K562 (cell line): ENCODE measurements at regions not wholly inside any gene's neighbourhood (a gene's known extent, or its start where the extent isn't known, plus 50 kb on each side); places are given as distances from the start of the nearest gene placed in this dataset.

Source experiments
- ATAC-seq: fragments of 200-7000 bp; cut with Tn5 transposase; 3 replicates; pipeline ENCODE4 v1.9.1; 2020; ENCODE audit warnings: moderate library complexity
- BruUV-seq: library from RNA; stranded (reverse); fragments of 400-500 nt; replicated peaks from 2 replicates; lab custom pipeline; 2021; lab: Mats Ljungman, UMichigan
- CTCF ChIA-PET: fragments of 300-600 bp; formaldehyde crosslinking; extraction: SDS; loops from one replicate; lab custom pipeline; 2021; ENCODE audit warnings: low intra/inter-chr PET ratio; lab: Yijun Ruan, JAX
- POLR2A ChIA-PET: fragments of 300-600, 350-650 bp; sonication (Branson Sonifier 250); formaldehyde crosslinking; extraction: SDS; loops from one replicate; lab custom pipeline; 2021; ENCODE audit warnings: antibody characterized with exemption, inconsistent platforms; lab: Yijun Ruan, JAX
- DNase-seq, 4 experiments: peaks; one replicate each; pipeline versions ENCODE4 v3.0.0 to v3.0.0-alpha.2; 2011 to 2018; ENCODE audit warnings: low spot score in 3 of 4, mixed read lengths in 3 of 4; ENCODE audit errors: extremely low read depth in 1 of 4
- FAIRE-seq: peaks from 2 replicates; lab custom pipeline; 2011; peaks lifted over from hg19 to GRCh38; lab: Jason Lieb, UNC
- H2AFZ ChIP-seq: 2 replicates; pipeline ENCODE4 v1.6.0; 2011; ENCODE audit warnings: low read depth, low read length, control low read depth, inconsistent platforms
- H3K27ac ChIP-seq: fragments of 200-600 bp; 3 replicates; pipeline ENCODE4 v1.8.0; 2011; ENCODE audit warnings: low read depth, mild to moderate bottlenecking, control low read depth, inconsistent platforms, low read length, moderate library complexity, mixed read lengths; ENCODE audit errors: extremely low read depth
- H3K27me3 ChIP-seq, 2 experiments: fragments of 300-600 bp in 1 of 2; 2 replicates in 1 of 2; 3 replicates in 1 of 2; pipeline versions ENCODE4 v1.6.0 to v1.8.0; 2011; ENCODE audit warnings: inconsistent platforms in 2 of 2, low read length in 2 of 2, mild to moderate bottlenecking in 1 of 2, mixed read lengths in 1 of 2, moderate library complexity in 1 of 2; ENCODE audit not compliant: control insufficient read depth in 2 of 2, insufficient read depth in 2 of 2
- H3K36me3 ChIP-seq: fragments of 300-600 bp; 3 replicates; pipeline ENCODE4 v1.8.0; 2011; ENCODE audit warnings: mild to moderate bottlenecking, low read length, inconsistent platforms; ENCODE audit not compliant: control insufficient read depth, insufficient read depth
- H3K4me1 ChIP-seq, 2 experiments: fragments of 200-600 bp in 1 of 2; replicated peaks in 1 of 2; 2 replicates in 1 of 2; 3 replicates in 1 of 2; pipeline versions ENCODE4 v1.5.1 to v1.8.0; 2011; ENCODE audit warnings: inconsistent platforms in 2 of 2, low read length in 2 of 2, mild to moderate bottlenecking in 1 of 2, mixed read lengths in 1 of 2, moderate library complexity in 1 of 2; ENCODE audit not compliant: control insufficient read depth in 2 of 2, insufficient read depth in 2 of 2
- H3K4me2 ChIP-seq: 2 replicates; pipeline ENCODE4 v1.6.1; 2011; ENCODE audit warnings: low read length, control low read depth, inconsistent platforms, mixed read lengths; ENCODE audit not compliant: insufficient read depth
- H3K4me3 ChIP-seq: fragments of 200-600 bp; sonication (generic), shearing (Covaris generic); 2 replicates; pipeline ENCODE4 v1.5.1; 2016; ENCODE audit warnings: control low read depth, inconsistent platforms
- H3K79me2 ChIP-seq: fragments of 200-600 bp; 3 replicates; pipeline ENCODE4 v1.8.0; 2011; ENCODE audit warnings: low read length, inconsistent platforms; ENCODE audit not compliant: control insufficient read depth, insufficient read depth
- H3K9ac ChIP-seq, 2 experiments: 2 replicates each; pipeline versions ENCODE4 v1.6.0 to v1.6.1; 2011; ENCODE audit warnings: low read depth in 2 of 2, low read length in 2 of 2, control low read depth in 1 of 2, inconsistent platforms in 1 of 2, mild to moderate bottlenecking in 1 of 2, mixed read lengths in 1 of 2; ENCODE audit not compliant: insufficient read depth in 1 of 2
- H3K9me1 ChIP-seq: one replicate; pipeline ENCODE4 v1.6.0; 2011; ENCODE audit warnings: inconsistent platforms, mild to moderate bottlenecking, low read length, moderate library complexity; ENCODE audit not compliant: control insufficient read depth, insufficient read depth
- H3K9me3 ChIP-seq: replicated peaks from 2 replicates; pipeline ENCODE4 v1.5.1; 2011; ENCODE audit warnings: low read depth, low read length, inconsistent platforms; ENCODE audit not compliant: control insufficient read depth, insufficient read depth
- H4K20me1 ChIP-seq: replicated peaks from 2 replicates; pipeline ENCODE4 v1.6.1; 2011; ENCODE audit warnings: low read length, inconsistent platforms, mixed read lengths; ENCODE audit not compliant: control insufficient read depth, insufficient read depth
- ATF1 ChIP-seq, 2 experiments: fragments of 450-650 bp in 1 of 2; IDR thresholded peaks; 2 replicates each; pipeline ENCODE4 v1.6.1; 2016; ENCODE audit warnings: missing compliant biosample characterization in 1 of 2, missing genetic modification characterization in 1 of 2
- CBFB ChIP-seq: sonication (generic); formaldehyde crosslinking; IDR thresholded peaks from 2 replicates; pipeline ENCODE4 v1.4.0; 2020; ENCODE audit warnings: mild to moderate bottlenecking, missing genetic modification reagents
- E2F3 ChIP-seq: fragments of 250-450 bp; sonication (Bioruptor Pico); IDR thresholded peaks from 2 replicates; pipeline ENCODE4 v1.4.0; 2020; ENCODE audit warnings: mild to moderate bottlenecking
- MNT ChIP-seq, 2 experiments: fragments of 450-650 bp; conservative IDR thresholded peaks; 2 replicates each; pipeline ENCODE4 v1.6.1; 2017; ENCODE audit warnings: mild to moderate bottlenecking in 2 of 2, moderate library complexity in 2 of 2
- RB1 ChIP-seq: fragments of 450-650 bp; IDR thresholded peaks from 2 replicates; pipeline ENCODE4 v1.6.1; 2017; ENCODE audit warnings: low read depth, mild to moderate bottlenecking
- SMAD3 ChIP-seq: fragments of 450-650 bp; formaldehyde crosslinking; conservative IDR thresholded peaks from 2 replicates; pipeline ENCODE4 v1.4.0; 2020; ENCODE audit warnings: mild to moderate bottlenecking
- SMARCB1 ChIP-seq: IDR thresholded peaks from 2 replicates; pipeline ENCODE4 v1.6.1; 2011; ENCODE audit warnings: improper control_type of control experiment, low read depth; ENCODE audit not compliant: insufficient read length
- TAL1 ChIP-seq: fragments of 450-650 bp; IDR thresholded peaks from 2 replicates; pipeline ENCODE4 v1.6.1; 2016; ENCODE audit warnings: mild to moderate bottlenecking
- TFE3 ChIP-seq: fragments of 450-650 bp; formaldehyde crosslinking; IDR thresholded peaks from 2 replicates; pipeline ENCODE4 v1.4.0; 2020; ENCODE audit warnings: mild to moderate bottlenecking, mixed read lengths
- THAP12 ChIP-seq: fragments of 250-450 bp; sonication (Bioruptor Pico); IDR thresholded peaks from 2 replicates; pipeline ENCODE4 v1.9.0; 2021; ENCODE audit warnings: mild to moderate bottlenecking, inconsistent platforms
- ZNF584 ChIP-seq: fragments of 200-800 bp; sonication (Bioruptor generic); IDR thresholded peaks from 2 replicates; pipeline ENCODE4 v1.6.1; 2016; ENCODE audit warnings: low read depth, mild to moderate bottlenecking, missing genetic modification characterization, missing compliant biosample characterization
- ZNF655 ChIP-seq: fragments of 250-450 bp; sonication (Bioruptor Pico); IDR thresholded peaks from 2 replicates; pipeline ENCODE4 v1.5.0; 2021
- WGBS: fragments of 100-300 bp; shearing (Covaris generic); methylation state at CpG from one replicate; pipeline ENCODE4 v1.1.6; 2016; ENCODE audit warnings: low coverage, mixed read lengths; ENCODE audit not compliant: insufficient coverage; ENCODE audit errors: missing lambda C conversion rate; 5-methylcytosine and 5-hydroxymethylcytosine counted together
- in situ Hi-C: fragments of 300-500 bp; cut with MboI; formaldehyde crosslinking; loops from 4 replicates; pipeline ENCODE4 v1.15.0; 2018; ENCODE audit warnings: inconsistent platforms, mixed read lengths
- intact Hi-C: fragments of 100-400 bp; cut with micrococcal nuclease; formaldehyde crosslinking; loops from 2 replicates; pipeline ENCODE4 v1.14.2; 2022

GRCh38 chr5:74428275-74428674 is 212.3 kb downstream of the ENC1 start:
- Histone ChIP-seq H3K4me3 (no peak overlapping the region), H4K20me1 (no peaks in the 10 kb centered on the region), H3K27me3 (peaks cover 0 to 5% of the 10 kb centered on the region in 2 experiments; a peak in 2 of 5 replicates), H3K36me3 (no peaks in the 10 kb centered on the region), H3K4me1 (no peaks in the 10 kb centered on the region), H3K79me2 (no peaks in the 10 kb centered on the region), H3K9me3 (no peaks in the 10 kb centered on the region), H3K9ac (no peak overlapping the region), H2AFZ (no peak overlapping the region), H3K9me1 (no peaks in the 10 kb centered on the region), H3K27ac (no peak overlapping the region), H3K4me2 (no peak overlapping the region)
- DNase-seq (no peak), FAIRE-seq (no peak), ATAC-seq (no peak)
- CTCF ChIA-PET = no interaction called here
- TF ChIP-seq RB1 (no peak), ATF1 (CRISPR knock-in tag; IDR thresholded peaks at IDR 0.05) (no peak), ATF1 (tag; IDR thresholded peaks at IDR 0.05) (no peak), SMARCB1 (no peak), MNT (conservative IDR thresholded peaks at IDR 0.05) (no peak), CBFB (CRISPR knock-in tag) (no peak), SMAD3 (CRISPR knock-in tag) (no peak), THAP12 (CRISPR knock-in tag) (no peak), TFE3 (CRISPR knock-in tag) (no peak), ZNF584 (CRISPR knock-in tag) (no peak), ZNF655 (CRISPR knock-in tag) (no peak), E2F3 (no peak), TAL1 (no peak)
- BruUV-seq = no TSS peak
- POLR2A ChIA-PET = no interaction called here
- intact Hi-C loops = no loop called here
- WGBS = 7% methylated on average over 2 of the region's 2 CpGs
- in situ Hi-C loops = no loop called here
